ENCODE measurements at regions not wholly inside any gene's neighbourhood (a gene's known extent, or its start where the extent isn't known, plus 50 kb on each side); places are given as distances from the start of the nearest gene placed in this dataset.

GRCh38 chr2:239516286-239516953 lies 115.6 kb upstream of the HDAC4 start:
- TF ChIP-seq CTCF (IDR thresholded peaks at IDR 0.05; ENCODE audit: low read depth, low read length, missing input control) (no peak), TAF1 (conservative IDR thresholded peaks at IDR 0.05) (no peak), REST (IDR thresholded peaks at IDR 0.05) (no peak), JUND (IDR thresholded peaks at IDR 0.05) (no peak), NR2F2 (IDR thresholded peaks at IDR 0.05) (no peak)

Measured in liver (tissue), 3 donors.